HG02973 (cell line): ENCODE measurements at regions not wholly inside any gene's neighbourhood (a gene's known extent, or its start where the extent isn't known, plus 50 kb on each side); places are given as distances from the start of the nearest gene placed in this dataset.
A peak's percentile ranks its signal among the peaks of the same experiment; 100 is the strongest.

Experiments
- ATAC-seq: cut with Tn5 transposase; IDR thresholded peaks from one replicate; pipeline ENCODE4 v1.9.1; 2021; ENCODE audit warnings: moderate library complexity; ENCODE audit not compliant: unreplicated experiment

DNA sequence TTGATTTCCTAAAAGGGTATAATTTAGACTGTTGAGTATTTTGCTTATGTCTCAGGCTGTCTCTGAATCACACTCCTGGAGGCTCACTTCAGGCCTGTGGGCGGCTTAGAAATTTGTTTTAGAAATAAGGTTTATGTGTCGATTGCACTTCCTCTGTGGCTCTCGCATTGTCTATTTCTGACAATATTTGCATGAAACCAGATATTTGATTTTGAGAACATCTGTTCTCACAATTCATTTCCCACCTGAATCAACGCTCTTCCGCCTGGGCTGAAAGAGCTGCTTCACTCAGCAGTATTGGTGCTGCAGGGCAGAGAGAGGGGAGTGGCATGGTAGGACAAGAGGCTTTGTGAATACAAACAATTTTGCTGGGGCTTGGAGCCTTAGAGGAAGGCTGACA, 262.0 kb downstream of the ADRA2A start:
- peak; percentile 97 for ATAC-seq

DNA sequence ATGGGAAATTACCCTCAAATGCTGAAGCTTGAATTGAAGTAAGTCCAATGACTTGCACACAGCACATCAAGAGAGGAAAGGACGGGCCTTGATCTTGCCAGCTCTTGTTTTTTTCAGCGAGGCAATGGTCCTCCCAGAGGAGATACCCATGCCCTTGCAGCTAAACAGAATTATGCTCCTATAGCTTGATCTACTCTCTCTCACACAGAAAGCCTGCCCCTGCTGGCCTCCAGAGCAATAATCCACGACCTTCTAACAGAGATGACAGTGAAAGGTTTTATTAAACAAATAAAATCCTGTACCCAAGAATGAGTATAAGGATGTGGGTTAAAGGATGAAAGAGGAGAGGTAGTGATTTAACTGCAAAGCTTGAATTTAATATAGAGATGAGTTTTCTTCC, 268.0 kb downstream of the ADRA2A start:
- peak; percentile 60 for ATAC-seq

DNA sequence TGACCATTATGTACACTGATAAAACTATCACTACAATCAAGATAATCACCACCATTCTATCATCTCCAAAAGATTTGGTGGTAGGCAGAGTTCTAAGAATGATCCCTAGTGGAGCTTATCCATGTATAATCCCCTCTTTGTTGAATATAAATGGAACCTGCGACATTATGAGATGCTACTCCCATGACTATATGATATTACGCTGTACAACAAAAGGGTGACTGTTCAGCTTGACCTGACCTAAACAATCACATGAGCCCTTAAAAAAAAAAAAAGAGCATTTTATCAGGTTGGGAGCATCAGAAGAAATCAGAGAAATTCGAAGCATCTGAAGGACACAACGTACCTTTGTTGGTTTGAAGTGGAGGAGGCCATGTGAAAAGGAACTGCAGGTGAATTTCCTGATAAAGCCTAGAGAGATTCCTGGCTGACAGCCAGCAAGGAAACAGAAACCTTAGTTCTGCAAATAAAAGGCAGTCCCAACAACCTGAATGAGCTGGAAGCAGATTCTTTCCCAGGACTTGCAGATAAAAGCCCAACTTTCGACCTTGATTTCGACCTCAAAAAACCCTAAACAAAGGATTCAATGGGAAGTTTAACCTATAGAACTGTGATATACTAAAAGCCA, 270.7 kb downstream of the ADRA2A start:
- ATAC-seq: no peak

DNA sequence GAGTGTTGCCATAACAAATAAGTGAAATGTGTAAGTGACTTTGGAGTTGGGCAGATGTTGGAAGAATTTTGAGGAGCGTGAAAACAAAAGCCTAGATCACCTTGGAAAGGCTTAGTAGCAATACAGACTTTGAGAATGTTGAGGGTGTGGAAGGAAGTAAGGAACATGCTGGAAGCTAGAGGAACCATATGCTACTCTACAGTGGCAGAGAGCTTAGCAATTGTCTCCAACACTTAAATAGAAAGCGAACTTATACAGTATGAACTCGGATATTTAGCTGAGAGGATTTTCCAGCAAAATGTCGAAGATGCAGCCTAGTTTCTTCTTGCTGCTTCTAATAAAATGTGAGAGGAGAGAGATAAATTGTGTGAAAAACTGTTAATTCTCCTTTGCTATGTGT, 271.2 kb downstream of the ADRA2A start:
- no peak for ATAC-seq

DNA sequence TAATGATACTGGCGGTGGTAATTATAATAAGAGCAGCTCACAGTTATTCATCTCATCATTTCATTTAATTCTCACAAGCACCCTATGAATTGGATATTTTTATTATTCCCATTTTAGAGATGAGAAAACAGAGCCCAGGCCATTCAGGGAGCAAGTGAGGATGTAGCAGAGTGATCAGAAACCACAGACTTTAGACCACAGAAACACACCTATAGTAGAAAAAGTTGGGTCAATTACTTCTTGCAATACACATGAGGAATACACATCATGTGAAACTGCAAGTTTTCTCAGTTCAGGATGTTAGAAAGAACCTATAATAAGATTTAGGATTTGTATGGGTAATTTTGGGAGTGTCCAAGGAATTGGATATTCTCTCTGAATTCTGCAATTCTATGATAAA, 278.0 kb downstream of the ADRA2A start:
- ATAC-seq: no peak

DNA sequence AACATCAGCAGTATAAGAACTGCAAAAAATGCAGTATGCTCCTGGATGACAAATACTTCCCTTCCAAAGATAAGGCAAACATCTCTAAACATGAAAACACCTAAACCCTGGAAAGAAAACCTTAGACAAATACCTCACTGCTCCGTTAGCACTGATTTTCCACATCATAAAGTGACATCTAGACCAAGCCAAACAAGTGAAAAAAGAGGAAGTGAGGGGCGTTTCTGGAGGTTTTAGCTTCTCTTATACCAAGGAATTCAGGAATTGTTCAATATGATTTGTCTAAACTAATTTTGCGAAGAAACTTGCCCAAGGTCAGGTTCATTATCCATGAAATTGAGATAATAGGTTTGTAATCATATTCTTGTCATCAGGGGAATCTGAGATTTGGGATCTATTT, 279.7 kb downstream of the ADRA2A start:
- no peak for ATAC-seq

DNA sequence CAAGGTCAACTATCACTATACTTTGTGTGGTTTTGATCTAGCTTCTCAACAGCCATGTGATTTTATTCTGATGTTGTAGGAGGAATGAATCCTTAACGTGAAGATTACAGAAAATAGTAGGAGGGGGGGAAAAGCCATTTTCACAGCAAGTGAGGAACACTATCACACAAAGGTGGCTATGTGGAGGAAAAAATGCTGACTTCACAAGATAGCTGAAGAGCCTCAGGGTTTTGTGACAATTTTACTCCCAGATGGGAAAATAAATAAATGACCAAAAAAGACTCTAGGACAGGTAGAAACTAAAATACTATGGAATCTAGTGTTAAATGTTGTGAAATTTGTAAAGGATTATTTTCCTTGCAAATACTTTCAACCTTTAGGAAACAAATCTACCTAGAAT, 281.0 kb downstream of the ADRA2A start:
- ATAC-seq: no peak

DNA sequence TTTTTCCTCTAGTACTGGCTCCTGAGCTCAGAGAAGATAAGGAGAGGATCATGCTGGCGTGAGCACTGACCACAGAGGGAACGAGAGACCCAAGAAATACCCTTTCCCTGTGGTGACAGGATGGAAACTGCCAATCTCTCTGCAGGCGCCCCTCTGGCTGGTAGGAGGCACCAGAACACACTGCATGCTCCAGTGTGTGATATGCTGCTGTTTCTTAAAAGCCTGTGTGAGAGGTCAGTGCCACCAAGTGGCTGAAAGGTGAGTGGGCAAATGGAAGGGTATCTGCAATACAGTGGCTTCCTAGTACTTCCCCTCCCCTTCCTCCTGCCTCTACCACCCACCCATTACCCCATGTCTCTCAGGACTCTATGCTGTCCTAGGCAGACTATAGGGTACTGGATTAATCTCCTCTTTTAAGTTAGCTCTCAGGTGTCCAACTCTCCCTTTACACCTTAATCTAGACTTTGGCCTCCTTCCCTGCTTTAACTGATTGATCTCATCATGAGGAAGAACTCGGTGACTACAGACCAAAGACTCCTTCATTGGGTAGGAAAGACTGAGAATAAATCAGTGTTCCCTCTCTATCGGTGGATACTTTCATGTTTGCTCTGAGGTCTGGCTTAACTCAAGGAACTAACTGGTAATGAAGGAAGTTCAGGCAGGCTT, 283.6 kb downstream of the ADRA2A start:
- ATAC-seq: peak; percentile 87

DNA sequence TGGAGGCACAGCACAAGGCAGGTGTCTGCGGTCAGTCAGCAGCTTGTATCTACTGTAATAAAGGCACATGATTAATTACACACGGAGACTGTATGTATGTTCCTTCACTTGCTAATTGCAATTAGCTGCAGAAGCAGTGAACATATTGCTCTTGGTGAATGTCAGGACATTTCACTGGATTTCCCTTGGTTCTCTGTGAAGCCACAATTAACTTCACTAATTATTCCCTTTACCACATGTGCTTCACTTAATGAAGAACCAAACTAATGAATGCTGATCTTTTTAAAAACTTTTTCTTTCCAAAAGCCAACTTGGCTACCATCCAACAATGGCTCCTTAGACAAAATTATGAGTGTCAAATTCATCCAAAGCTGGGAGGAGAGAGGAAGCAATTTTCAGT, 290.7 kb downstream of the ADRA2A start:
- ATAC-seq: no peak

DNA sequence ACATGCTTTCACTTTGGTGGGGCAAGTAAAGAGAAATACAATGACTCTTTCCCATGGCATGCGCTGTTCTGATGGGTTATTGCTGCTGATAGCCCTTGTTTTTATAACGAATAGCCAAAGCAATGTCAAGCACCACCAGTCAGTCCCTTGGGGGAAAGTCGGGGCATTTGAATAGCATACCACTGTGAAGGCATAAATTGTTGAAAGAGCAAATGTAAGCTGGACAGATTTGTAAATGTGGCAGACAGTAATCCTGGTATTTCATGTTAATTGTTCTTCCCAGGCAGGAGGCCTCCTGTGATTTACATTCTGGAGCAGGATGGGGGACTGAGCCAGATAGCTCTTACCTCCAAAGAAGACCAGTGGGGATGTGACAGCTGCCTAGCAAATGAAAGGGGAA, 293.3 kb downstream of the ADRA2A start:
- no peak for ATAC-seq

DNA sequence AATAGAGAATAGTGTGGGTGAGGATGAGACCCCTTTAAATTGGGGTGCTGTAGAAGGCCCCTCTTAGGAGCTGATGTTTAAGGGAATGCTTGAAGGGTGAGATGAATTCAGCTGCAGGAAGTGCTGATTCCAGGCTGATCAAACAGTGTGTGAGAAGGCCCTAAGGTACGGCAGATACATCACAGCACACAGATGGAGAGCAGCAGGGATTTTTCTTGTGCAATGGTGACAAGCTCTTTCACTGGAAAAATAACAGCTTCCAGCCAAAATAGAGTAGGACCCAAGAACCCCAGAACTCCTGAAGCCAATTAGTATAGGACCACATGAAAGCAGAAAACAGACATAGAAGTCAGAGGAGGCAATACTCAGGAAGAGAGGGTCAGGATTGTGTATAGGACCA, 296.9 kb downstream of the ADRA2A start:
- ATAC-seq: no peak

DNA sequence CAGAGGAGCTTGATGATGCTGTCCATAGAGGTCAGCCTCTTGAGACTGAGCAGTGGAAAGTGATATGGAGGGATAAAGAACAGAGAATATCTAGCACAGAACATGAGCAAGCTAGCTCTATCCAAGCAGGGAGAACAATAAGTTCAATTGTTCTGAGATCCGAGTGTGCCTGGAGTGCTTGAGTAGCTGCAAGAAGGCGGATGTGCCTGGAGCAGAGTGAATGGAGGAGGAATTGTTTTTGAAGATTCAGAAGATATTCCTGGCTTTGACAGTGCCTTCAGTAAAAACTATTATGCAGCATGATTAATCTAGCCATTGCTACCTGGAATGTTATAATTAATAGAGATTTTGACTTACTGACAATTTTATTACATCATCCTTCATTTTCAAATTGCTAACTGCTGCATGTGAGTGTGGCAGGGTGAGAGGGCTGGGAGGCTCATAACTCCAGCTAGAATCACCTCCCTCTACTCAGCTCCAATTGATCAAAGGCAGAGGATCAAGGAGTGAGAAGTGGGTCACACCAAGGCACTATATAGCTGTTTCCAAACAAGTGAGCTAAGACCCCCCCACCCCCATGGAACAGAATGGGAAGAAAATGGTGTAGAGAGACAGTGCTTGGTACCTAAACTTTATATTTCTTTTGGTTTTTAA, 302.8 kb downstream of the ADRA2A start:
- no peak for ATAC-seq

DNA sequence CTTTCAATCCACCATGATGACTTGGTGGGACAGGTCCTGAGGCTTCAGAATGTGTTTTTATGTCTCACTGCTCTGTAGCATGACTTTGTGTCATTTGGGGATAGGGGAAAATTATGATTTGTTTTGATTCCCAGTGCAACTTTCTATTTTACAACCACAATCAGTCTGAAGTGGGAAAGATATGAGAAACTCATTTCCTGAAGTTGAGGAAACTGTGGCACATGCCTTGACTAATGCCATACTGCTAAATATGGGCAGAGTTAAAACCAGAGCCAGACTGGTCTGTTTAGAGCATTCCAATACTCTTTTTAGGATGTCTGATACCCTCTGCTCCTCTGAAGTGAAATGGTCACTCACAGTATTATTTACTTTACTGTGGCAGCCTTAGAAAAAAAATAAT, 307.7 kb downstream of the ADRA2A start:
- no peak for ATAC-seq

DNA sequence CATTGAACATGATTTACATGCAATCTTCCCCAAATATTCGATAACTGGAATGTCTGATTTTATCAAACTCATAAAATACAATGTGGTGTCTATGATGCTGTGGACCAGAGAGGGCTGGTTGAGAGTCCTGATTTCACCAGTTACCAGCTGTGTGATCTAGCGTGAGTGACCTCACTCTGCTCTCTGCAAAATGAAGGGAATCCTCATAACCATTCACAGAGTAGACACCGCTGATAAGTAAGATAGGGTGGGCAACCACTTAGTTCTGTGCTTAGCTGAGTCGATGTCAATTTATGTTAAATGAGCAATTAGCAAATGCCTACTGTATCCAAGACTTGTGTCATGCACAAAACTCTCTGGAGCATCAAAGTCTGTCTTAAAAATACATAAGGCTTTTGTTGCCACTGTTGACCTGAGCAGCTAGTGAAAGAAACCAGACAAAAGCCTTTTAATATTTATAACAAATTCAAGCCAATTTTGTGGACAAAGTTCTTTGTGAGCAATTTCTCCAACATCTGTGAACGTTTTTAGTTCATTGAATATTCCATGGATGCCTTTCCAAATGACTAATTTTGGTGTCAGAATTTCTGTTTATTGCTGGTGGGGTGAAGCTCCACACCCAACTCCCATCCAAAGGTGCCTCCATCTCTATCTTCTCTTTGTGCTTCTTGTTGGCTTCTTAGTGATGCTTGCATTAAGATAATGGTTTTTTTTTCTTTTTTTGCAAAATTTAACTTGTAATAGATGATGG, 314.2 kb downstream of the ADRA2A start:
- ATAC-seq: no peak

DNA sequence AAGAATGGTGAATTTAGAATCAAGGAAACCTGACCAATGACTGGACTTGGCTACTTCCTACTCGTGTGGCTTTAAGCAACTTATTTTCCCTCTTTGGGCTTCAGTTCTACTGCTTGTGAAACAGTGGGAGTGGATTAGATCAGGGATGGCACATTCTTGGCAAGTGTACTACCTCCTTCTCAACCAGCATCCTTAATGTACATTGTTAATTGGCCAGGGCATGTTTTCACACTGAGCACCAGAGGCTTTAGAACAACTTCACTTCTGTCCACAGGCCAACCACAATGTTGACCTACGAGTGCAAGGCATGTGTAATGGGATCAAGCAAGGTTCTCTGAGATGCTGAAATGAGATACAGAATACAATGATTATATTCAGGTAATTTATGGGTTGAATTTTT, 315.3 kb downstream of the ADRA2A start:
- no peak for ATAC-seq

DNA sequence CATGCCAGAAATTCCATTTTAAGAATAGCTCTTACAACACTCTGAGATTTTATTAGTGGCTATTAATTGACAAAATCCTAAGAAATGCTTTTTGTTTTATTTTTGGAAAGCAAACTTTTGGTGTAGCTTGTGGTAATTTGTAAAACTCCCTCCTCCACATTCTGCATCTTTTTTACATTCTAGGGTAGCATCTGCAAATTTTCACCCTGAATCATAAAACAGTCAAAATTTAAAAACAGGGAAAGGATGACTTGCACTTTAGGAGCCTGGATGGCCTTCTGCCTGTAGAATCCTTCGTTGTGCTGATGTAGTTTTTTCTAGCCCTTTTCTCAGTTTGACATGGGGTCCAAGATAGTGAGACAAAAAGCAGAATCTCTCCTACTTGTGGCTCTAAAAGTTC, 316.1 kb downstream of the ADRA2A start:
- ATAC-seq: no peak

DNA sequence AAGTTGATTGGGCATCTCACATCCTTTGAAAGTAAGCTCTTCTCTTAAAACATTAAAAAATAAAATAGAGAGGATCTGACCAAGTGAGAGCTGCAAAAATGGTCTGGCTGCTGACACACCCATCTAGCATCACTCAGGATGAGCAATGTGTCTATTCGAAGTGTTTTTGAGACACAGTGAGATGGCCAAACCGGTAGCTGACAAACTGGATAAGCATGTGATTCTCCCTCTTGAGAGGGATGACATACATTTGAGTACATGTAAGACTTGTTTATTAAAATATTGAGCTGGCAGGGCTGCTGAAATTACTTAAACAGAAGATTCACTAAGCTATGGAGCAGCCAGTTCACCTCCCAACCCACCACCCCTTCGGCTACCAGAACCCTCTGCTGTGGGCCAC, 333.9 kb downstream of the ADRA2A start:
- no peak for ATAC-seq

DNA sequence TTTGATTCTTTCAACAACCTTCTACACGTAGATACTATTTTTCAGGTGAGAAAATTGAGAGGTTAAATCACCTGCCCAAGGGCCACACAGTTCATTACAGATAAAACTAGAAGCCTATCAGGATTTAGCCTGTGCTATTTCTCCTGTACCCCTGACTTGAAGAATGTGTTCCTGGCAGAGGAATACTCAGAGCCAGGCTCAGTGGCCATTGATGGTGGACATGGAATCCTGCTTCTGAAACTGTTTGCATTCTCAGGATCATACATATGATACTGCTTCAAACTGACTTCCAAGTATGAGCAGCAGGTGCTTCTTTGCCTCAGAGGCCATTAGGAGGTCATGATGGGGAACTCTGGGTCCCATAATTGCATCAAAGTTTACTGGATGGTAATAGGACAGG, 348.6 kb downstream of the ADRA2A start:
- no peak for ATAC-seq

DNA sequence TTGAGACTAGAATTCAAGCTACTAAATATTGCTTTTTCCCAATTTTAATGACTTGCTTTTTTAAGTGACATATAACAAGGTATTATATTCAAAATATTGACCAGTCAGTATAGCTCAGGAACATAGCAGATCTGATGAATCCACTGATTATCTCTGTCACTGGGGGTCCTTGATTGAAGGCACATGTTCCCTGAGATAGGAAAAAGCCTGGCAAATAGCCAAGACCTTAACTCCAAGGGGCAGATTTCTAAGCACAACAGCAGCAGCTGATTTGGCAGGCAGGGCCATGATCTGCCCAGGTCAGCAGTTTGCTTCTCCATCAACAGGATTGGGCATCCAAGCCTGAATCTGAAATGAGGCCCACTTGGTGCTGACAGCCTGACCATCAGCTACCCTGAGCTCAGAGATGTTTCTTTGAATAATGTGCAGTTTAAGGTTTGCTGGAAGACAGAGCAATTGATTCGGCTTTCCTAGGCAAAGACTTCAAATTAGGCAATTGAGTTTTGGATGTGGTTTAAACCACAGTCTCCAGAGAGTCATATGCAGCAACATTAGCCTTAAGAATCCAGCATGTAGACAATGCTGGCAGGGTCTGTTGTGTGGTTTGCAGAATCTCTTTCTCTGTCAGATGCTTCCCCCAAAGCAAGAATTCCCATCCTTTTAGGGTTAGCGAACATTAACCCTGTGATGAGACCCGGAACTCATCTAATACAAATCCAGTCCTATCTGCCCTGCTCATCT, 352.6 kb downstream of the ADRA2A start:
- no peak for ATAC-seq

DNA sequence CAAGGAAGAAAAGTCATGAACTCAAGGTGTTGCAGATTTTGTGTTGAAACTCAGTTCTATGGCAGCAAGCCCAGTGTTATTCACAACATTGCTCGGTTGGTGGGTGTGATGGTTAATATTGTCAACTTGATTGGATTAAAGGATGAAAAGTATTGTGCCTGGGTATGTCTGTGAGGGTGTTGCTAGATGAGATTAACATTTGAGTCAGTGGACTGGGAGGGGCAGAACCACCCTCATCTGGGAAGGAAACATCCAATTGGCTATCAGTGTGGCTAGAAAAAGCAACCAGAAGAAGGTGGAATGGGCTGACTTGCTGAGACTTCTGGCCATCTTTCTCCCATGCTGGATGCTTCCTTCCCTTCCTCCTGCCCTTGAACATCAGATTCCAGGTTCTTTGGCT, 353.2 kb downstream of the ADRA2A start:
- ATAC-seq: no peak

DNA sequence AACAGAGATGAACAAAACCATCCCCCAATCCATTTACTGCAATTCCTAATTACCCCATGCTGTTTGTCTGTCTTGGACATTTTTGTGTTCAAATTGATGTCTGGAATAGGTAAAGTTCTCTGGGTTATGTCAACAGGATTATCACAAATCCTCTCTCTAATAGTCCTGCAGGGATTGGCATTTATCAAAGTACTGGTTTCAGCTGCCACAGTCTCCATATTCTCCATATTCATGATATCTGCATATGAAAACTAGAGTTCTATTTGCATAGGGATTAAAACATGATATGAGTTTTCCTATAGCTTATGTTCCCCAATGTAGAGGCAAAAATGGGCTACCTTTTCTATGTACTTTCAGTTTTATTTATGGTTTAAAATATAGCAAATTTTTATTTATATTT, 355.8 kb downstream of the ADRA2A start:
- ATAC-seq: no peak
